ENCODE measurements at regions not wholly inside any gene's neighbourhood (a gene's known extent, or its start where the extent isn't known, plus 50 kb on each side); places are given as distances from the start of the nearest gene placed in this dataset.

GRCh38 chr11:70825893-70826540 is 426.4 kb downstream of the SHANK2 start:
- H3K27me3 Mint-ChIP-seq = peaks cover 19% of the 10 kb centered on the region
- ATAC-seq (ENCODE audit: low read depth) = no peak

GRCh38 chr11:70826541-70827335 is 425.6 kb downstream of the SHANK2 start:
- ATAC-seq (ENCODE audit: low read depth) (no peak), DNase-seq (ENCODE audit: low spot score in 2 of 2) (no peak)
- peaks cover 19% of the 10 kb centered on the region for H3K27me3 Mint-ChIP-seq
- H3K4me3 Mint-ChIP-seq = no peak overlapping the region
- H3K9me3 Mint-ChIP-seq = peaks cover 5% of the 10 kb centered on the region
- no peaks in the 10 kb centered on the region for H3K4me1 Mint-ChIP-seq
- no peak overlapping the region for H3K27ac Mint-ChIP-seq
- H3K36me3 Mint-ChIP-seq = peaks cover 2% of the 10 kb centered on the region

More at GRCh38 chr11:70825893-70826540, 426.4 kb downstream of the SHANK2 start:
- Mint-ChIP-seq H3K9me3 (peaks cover 5% of the 10 kb centered on the region), H3K27ac (no peak overlapping the region), H3K4me3 (no peak overlapping the region), H3K4me1 (no peaks in the 10 kb centered on the region), H3K36me3 (peaks cover 2% of the 10 kb centered on the region)
- DNase-seq (ENCODE audit: low spot score in 2 of 2) = no peak

GRCh38 chr11:70828593-70829082 is 423.7 kb downstream of the SHANK2 start:
- Mint-ChIP-seq H3K27me3 (peaks cover 10% of the 10 kb centered on the region), H3K36me3 (no peaks in the 10 kb centered on the region), H3K4me1 (no peaks in the 10 kb centered on the region), H3K27ac (no peak overlapping the region), H3K9me3 (no peaks in the 10 kb centered on the region), H3K4me3 (no peak overlapping the region)
- no peak for DNase-seq (ENCODE audit: low spot score in 2 of 2)
- ATAC-seq (ENCODE audit: low read depth) = no peak

GRCh38 chr11:70829134-70829885 is 423.1 kb downstream of the SHANK2 start:
- H3K27ac Mint-ChIP-seq = no peak overlapping the region
- DNase-seq (ENCODE audit: low spot score in 2 of 2) (no peak), ATAC-seq (ENCODE audit: low read depth) (no peak)
- H3K9me3 Mint-ChIP-seq = no peaks in the 10 kb centered on the region
- H3K4me1 Mint-ChIP-seq = no peaks in the 10 kb centered on the region
- peaks cover 7% of the 10 kb centered on the region for H3K27me3 Mint-ChIP-seq
- H3K4me3 Mint-ChIP-seq = no peak overlapping the region
- no peaks in the 10 kb centered on the region for H3K36me3 Mint-ChIP-seq

GRCh38 chr11:70829886-70830272 is 422.5 kb downstream of the SHANK2 start:
- H3K36me3 Mint-ChIP-seq = no peaks in the 10 kb centered on the region
- peaks cover 7% of the 10 kb centered on the region for H3K27me3 Mint-ChIP-seq
- no peaks in the 10 kb centered on the region for H3K9me3 Mint-ChIP-seq
- DNase-seq (ENCODE audit: low spot score in 2 of 2) (no peak), ATAC-seq (ENCODE audit: low read depth) (no peak)
- H3K4me3 Mint-ChIP-seq = no peak overlapping the region
- H3K4me1 Mint-ChIP-seq = no peaks in the 10 kb centered on the region
- H3K27ac Mint-ChIP-seq = no peak overlapping the region

GRCh38 chr11:70833011-70833410 is 419.4 kb downstream of the SHANK2 start:
- Mint-ChIP-seq H3K36me3 (no peaks in the 10 kb centered on the region), H3K27ac (no peak overlapping the region), H3K4me1 (no peaks in the 10 kb centered on the region), H3K27me3 (peaks cover 5% of the 10 kb centered on the region), H3K4me3 (no peak overlapping the region), H3K9me3 (peaks cover 3% of the 10 kb centered on the region)
- DNase-seq (ENCODE audit: low spot score in 2 of 2) = no peak
- ATAC-seq (ENCODE audit: low read depth) = no peak

- Mint-ChIP-seq H3K36me3 (no peaks in the 10 kb centered on the region), H3K27ac (no peak overlapping the region), H3K4me1 (no peaks in the 10 kb centered on the region), H3K27me3 (peaks cover 5% of the 10 kb centered on the region), H3K9me3 (peaks cover 7% of the 10 kb centered on the region), H3K4me3 (no peak overlapping the region)
- no peak for ATAC-seq (ENCODE audit: low read depth)
- DNase-seq (ENCODE audit: low spot score in 2 of 2) = no peak
Measured at GRCh38 chr11:70833554-70833953, 418.8 kb downstream of the SHANK2 start.

- no peak overlapping the region for H3K4me3 Mint-ChIP-seq
- H3K4me1 Mint-ChIP-seq = no peaks in the 10 kb centered on the region
- H3K27ac Mint-ChIP-seq = no peak overlapping the region
- peaks cover 8% of the 10 kb centered on the region for H3K9me3 Mint-ChIP-seq
- no peaks in the 10 kb centered on the region for H3K36me3 Mint-ChIP-seq
- peaks cover 5% of the 10 kb centered on the region for H3K27me3 Mint-ChIP-seq
- DNase-seq (ENCODE audit: low spot score in 2 of 2) = no peak
- ATAC-seq (ENCODE audit: low read depth) = no peak
Measured at GRCh38 chr11:70834277-70834940, 418.0 kb downstream of the SHANK2 start.

- Mint-ChIP-seq H3K27ac (no peak overlapping the region), H3K4me3 (no peak overlapping the region), H3K27me3 (peaks cover 5% of the 10 kb centered on the region), H3K36me3 (no peaks in the 10 kb centered on the region), H3K9me3 (peaks cover 8% of the 10 kb centered on the region), H3K4me1 (no peaks in the 10 kb centered on the region)
- no peak for DNase-seq (ENCODE audit: low spot score in 2 of 2)
- no peak for ATAC-seq (ENCODE audit: low read depth)
Measured at GRCh38 chr11:70834984-70835560, 417.3 kb downstream of the SHANK2 start.

- no peak for ATAC-seq (ENCODE audit: low read depth)
- peaks cover 4% of the 10 kb centered on the region for H3K27me3 Mint-ChIP-seq
- H3K4me3 Mint-ChIP-seq = no peak overlapping the region
- H3K36me3 Mint-ChIP-seq = no peaks in the 10 kb centered on the region
- H3K27ac Mint-ChIP-seq = no peak overlapping the region
- DNase-seq (ENCODE audit: low spot score in 2 of 2) = no peak
- H3K4me1 Mint-ChIP-seq = no peaks in the 10 kb centered on the region
- H3K9me3 Mint-ChIP-seq = peaks cover 8% of the 10 kb centered on the region
Measured at GRCh38 chr11:70836071-70836470, 416.3 kb downstream of the SHANK2 start.

- H3K4me1 Mint-ChIP-seq = no peaks in the 10 kb centered on the region
- ATAC-seq (ENCODE audit: low read depth) (no peak), DNase-seq (ENCODE audit: low spot score in 2 of 2) (no peak)
- peaks cover 8% of the 10 kb centered on the region for H3K9me3 Mint-ChIP-seq
- no peak overlapping the region for H3K27ac Mint-ChIP-seq
- H3K27me3 Mint-ChIP-seq = peaks cover 7% of the 10 kb centered on the region
- no peak overlapping the region for H3K4me3 Mint-ChIP-seq
- no peaks in the 10 kb centered on the region for H3K36me3 Mint-ChIP-seq
Measured at GRCh38 chr11:70838198-70838597, 414.2 kb downstream of the SHANK2 start.

GRCh38 chr11:70839851-70840250 is 412.5 kb downstream of the SHANK2 start:
- Mint-ChIP-seq H3K9me3 (peaks cover 8% of the 10 kb centered on the region), H3K27me3 (peaks cover 10% of the 10 kb centered on the region), H3K4me1 (no peaks in the 10 kb centered on the region), H3K36me3 (no peaks in the 10 kb centered on the region), H3K4me3 (no peak overlapping the region), H3K27ac (no peak overlapping the region)
- DNase-seq (ENCODE audit: low spot score in 2 of 2) = no peak
- no peak for ATAC-seq (ENCODE audit: low read depth)

- no peak for ATAC-seq (ENCODE audit: low read depth)
- no peaks in the 10 kb centered on the region for H3K4me1 Mint-ChIP-seq
- no peak overlapping the region for H3K4me3 Mint-ChIP-seq
- H3K27ac Mint-ChIP-seq = no peak overlapping the region
- H3K36me3 Mint-ChIP-seq = no peaks in the 10 kb centered on the region
- peaks cover 8% of the 10 kb centered on the region for H3K9me3 Mint-ChIP-seq
- H3K27me3 Mint-ChIP-seq = peaks cover 9% of the 10 kb centered on the region
- no peak for DNase-seq (ENCODE audit: low spot score in 2 of 2)
Measured at GRCh38 chr11:70841264-70841663, 411.1 kb downstream of the SHANK2 start.
